Erythroblast (primary cell): ENCODE measurements at regions not wholly inside any gene's neighbourhood (a gene's known extent, or its start where the extent isn't known, plus 50 kb on each side); places are given as distances from the start of the nearest gene placed in this dataset.

Experiments
- GATA1 ChIP-seq: IDR thresholded peaks from 2 replicates; pipeline ENCODE4 v1.6.1; 2011; ENCODE audit warnings: low read depth, mild to moderate bottlenecking, control low read depth, low read length, moderate library complexity
- POLR2A ChIP-seq: IDR thresholded peaks from 2 replicates; pipeline ENCODE4 v1.6.1; 2011; ENCODE audit warnings: mild to moderate bottlenecking, low read length

GRCh38 chr14:43168371-43168925 is 1338.6 kb downstream of the FSCB start:
- TF ChIP-seq POLR2A (no peak), GATA1 (no peak)
